SIG-M5 (cell line): ENCODE measurements at regions not wholly inside any gene's neighbourhood (a gene's known extent, or its start where the extent isn't known, plus 50 kb on each side); places are given as distances from the start of the nearest gene placed in this dataset.
"Not testable (repeated sequence)": the region's sequence is repeated elsewhere in the genome, so short reads cannot be mapped to it uniquely, and the experiment has no call there.

Source experiments
- DNase-seq: peaks from one replicate; lab custom pipeline; 2025; lab: John Stamatoyannopoulos, UW

GRCh38 chr14:65834812-65835211 is 422.3 kb downstream of the FUT8 start:
- no peak for DNase-seq

- DNase-seq, result no peak
Observed at GRCh38 chr14:65835501-65835900, 423.0 kb downstream of the FUT8 start.

GRCh38 chr14:65838565-65838964 is 426.0 kb downstream of the FUT8 start:
- no peak for DNase-seq

GRCh38 chr14:65840118-65840751 is 427.7 kb downstream of the FUT8 start:
- DNase-seq, result no peak

GRCh38 chr14:65840786-65841185 is 428.3 kb downstream of the FUT8 start:
- no peak for DNase-seq

GRCh38 chr14:65846196-65846868 is 433.8 kb downstream of the FUT8 start:
- DNase-seq, result no peak

GRCh38 chr14:65847075-65847847 is 434.7 kb downstream of the FUT8 start:
- no peak for DNase-seq

- DNase-seq, result not testable (repeated sequence)
Observed at GRCh38 chr14:65847931-65848330, 435.4 kb downstream of the FUT8 start.

GRCh38 chr14:65849091-65849490 is 436.6 kb downstream of the FUT8 start:
- no peak for DNase-seq

GRCh38 chr14:65849558-65849957 is 437.0 kb downstream of the FUT8 start:
- DNase-seq, result no peak

GRCh38 chr14:65850429-65851135 is 438.1 kb downstream of the FUT8 start:
- no peak for DNase-seq

GRCh38 chr14:65852689-65853088 is 440.2 kb downstream of the FUT8 start:
- no peak for DNase-seq

GRCh38 chr14:65853407-65853955 is 441.0 kb downstream of the FUT8 start:
- no peak for DNase-seq

GRCh38 chr14:65854215-65854614 is 441.7 kb downstream of the FUT8 start:
- no peak for DNase-seq

GRCh38 chr14:65860956-65861611 is 448.6 kb downstream of the FUT8 start:
- no peak for DNase-seq

- no peak for DNase-seq
Observed at GRCh38 chr14:65864549-65864948, 452.0 kb downstream of the FUT8 start.

GRCh38 chr14:65864984-65865383 is 452.5 kb downstream of the FUT8 start:
- no peak for DNase-seq

GRCh38 chr14:65866448-65866847 is 453.9 kb downstream of the FUT8 start:
- no peak for DNase-seq

GRCh38 chr14:65866886-65867285 is 454.4 kb downstream of the FUT8 start:
- no peak for DNase-seq

- no peak for DNase-seq
Observed at GRCh38 chr14:65867333-65867732, 454.8 kb downstream of the FUT8 start.

GRCh38 chr14:65872536-65872935 is 460.0 kb downstream of the FUT8 start:
- DNase-seq, result no peak

- DNase-seq, result no peak
Observed at GRCh38 chr14:65877166-65877565, 464.6 kb downstream of the FUT8 start.
